A172 (cell line): ENCODE measurements at regions not wholly inside any gene's neighbourhood (a gene's known extent, or its start where the extent isn't known, plus 50 kb on each side); places are given as distances from the start of the nearest gene placed in this dataset.
"Not testable (repeated sequence)": the region's sequence is repeated elsewhere in the genome, so short reads cannot be mapped to it uniquely, and the experiment has no call there.

Experiments used
- DNase-seq: peaks from one replicate; pipeline ENCODE4 v3.0.0-alpha.2; 2015; ENCODE audit warnings: low spot score

DNA sequence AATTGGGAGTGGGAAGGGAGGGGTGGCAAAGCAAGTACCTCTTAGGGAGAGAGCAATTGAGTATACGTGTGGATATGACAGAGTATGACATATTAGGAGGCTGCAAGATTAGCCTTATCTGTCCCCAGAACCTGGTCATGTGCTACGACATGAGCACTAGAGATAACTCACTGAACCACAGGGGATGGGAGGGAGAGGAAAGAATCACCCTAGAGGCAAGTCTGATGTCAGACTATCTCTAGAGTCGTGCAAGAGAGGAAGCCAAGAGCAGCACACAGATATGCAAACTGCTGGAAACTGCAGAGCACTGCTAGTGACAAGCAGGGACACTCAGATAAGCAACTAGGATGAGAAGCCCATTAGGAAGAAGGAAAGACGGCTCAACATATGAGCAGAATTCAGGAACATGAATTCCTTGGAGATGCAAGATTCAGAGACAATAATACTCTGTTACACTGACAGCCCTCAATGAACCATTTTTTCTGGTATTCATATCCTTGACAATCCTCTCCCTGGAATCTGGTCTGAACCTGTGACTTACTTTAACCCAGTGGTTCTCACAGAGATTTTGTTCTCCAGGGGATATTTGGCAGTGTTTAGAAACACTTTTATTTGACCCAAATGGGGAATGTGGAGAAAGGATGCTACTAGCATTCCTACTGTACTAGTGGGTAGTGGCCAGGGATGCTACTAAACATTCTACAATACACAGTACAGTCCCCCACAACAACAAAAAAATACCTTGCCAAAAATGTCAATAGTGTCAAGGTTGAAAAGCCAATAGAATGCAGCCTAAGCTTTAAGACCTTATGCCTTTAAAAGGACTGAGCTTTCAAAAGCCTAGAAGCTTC lies 84.0 kb upstream of the BMP2K start:
- DNase-seq = no peak

DNA sequence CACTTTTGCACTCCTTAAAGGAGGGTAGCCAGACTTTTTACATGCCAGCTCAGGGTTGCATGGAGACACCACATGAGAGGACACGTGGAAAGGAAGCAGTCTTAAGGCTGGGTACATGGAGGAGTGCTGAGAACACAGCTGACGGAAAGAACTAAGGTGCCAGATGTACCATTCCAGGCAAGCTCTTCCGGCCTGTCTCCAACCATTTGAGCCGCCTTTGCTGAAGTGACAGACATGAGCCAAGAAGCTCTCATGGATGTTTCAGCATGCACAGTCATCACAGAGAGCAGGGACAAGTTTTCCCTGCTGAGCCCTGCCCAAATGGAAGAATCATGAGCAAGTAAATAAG lies 83.4 kb upstream of the BMP2K start:
- no peak for DNase-seq

DNA sequence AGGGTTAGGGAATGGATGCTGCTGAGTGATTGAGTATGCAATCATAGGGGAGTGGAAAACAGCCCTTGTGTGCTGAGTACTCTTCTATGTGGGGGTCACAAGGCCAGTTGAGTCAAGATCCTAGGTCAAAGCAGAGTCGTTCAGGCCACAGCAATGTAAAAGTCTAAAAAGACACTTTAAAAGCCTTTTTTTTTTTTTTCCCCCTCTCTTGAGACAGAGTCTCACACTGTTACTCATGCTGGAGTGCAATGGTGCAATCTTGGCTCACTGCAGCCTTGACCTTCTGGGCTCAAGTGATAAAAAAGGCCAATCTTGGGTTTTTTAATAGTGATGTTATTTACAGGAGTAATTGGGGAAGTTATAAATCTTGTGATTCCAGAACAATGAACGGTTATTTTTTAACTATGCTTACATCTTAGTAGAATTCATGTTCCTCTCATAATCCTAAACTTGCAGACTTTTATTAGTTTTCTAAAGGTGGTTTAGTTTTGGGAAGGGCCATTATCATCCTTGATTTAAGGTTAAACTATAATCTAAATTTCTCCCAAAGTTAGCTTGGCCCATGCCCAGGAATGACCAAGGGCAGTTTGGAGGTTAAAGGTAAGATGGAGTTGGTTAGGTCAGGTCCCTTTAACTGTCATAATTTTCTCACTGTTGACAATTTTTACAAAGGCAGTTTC lies 82.2 kb upstream of the BMP2K start:
- no peak for DNase-seq

DNA sequence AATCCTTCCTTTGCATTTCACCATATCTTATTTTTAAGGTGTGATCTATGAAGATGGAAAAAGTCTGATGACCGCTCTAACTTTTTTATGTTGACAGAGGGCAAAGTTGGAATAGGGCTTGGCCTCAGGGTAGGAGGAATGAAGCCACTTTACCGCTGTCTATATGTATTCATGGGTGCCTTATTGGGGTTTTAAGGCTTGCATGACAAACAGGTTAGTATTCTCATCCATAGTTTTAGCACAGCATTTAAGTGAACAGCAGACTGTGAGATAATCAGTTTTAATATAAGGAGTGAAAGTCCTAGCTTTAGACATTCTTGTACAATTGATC lies 81.7 kb upstream of the BMP2K start:
- DNase-seq = no peak

DNA sequence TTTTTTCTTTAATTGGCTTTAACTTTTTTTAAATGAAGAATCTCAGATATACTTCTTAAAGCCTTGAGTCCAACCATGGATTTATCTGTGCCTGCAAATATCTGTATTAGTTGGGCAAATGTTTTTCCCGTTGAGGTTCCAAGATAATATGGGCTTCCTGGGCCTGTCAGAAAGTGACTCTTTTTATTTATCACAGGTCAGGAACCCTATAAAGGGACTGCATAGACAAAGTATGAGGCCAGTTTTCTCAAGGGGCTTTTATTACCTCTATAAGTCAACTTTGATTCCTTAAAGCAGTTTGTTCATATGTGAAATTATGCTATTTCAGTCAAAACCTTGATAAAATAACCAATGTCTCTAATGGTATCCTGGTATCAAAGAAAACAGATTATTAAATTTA lies 80.2 kb upstream of the BMP2K start:
- DNase-seq = no peak

DNA sequence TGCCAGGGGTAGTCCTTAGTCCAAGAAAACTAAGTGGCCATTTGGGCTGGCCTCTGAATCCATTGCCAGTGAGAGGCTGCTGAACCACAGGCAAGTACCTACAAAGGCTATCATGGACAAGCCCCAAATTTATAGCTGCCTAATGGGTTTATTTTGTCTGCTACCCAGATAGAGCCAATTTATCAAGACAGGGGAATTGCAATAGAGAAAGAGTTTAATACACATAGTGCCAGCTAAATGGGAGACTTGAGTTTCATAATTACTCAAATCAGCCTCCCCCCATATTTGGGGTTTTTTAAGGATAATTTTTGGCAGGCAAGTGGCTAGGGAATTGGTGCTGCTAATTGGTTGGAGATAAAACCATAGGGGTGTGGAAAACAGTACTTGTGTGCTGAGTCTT lies 73.1 kb upstream of the BMP2K start:
- no peak for DNase-seq

DNA sequence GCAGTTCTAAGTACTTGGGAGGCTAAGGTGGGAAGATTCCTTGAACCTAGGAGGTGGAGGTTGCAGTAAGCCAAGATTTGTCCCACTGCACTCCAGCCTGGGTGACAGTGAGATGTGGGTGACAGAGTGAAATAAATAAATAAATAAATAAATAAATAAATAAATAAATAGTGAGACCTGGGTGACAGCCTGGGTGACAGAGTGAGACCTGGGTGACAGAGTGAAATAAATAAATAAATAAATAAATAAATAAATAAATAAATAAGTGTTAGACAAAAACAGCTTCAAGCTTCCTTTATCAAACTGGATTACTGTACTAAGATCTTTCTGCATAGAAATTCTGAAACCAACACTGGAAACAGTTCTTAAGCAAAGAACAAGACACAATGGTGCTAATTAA lies 71.8 kb upstream of the BMP2K start:
- no peak for DNase-seq

DNA sequence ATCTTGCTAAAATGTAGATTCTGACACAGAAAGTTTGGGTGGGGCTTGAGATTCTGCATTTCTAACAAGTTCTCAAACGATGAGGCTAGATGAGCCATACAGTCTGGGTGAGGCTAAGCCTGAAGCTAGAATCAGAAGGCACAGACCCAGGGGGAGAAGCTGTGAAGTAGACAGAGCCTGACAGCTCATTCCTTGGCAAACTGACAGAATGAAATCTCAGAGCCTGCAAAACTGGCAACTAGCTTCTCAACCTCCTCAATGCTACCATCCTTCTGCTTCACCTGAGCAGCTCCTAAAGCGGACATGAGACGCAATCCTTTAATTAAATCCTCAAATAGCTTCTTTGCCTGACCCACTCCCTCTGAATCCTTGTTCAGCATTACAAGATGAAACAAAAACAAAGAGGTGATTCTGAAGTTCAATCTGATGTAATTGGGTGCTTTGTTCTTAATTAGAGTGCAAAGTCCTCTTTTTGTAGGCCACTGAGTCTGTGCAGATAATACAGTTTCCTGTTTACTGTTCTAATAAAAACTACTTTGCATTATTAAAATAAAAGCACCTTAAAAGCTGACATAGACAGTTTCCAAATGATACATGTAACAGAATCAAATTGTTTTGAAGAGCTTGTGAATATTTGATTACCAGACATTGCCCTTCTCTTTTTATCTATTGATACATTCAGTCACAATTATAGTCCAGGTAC lies 71.0 kb upstream of the BMP2K start:
- peak; percentile 19 for DNase-seq

DNA sequence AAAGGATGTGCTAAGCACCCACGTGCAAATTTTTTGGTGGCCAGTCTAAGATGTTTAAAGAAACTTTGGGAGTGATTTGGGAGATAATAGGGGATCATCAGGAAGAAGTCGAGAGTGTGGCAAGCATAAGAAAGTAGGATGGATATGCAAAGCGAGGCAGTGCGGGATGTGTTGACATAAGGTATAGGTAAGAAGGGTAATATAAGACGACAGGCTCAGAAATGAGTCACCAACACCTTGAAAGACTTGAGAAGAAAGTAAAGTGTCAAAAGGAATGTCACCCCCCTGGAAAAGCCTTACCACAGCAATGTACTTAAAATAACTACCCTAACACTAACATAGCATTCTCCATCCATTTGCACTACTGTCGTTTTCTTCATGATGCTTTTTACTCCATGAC lies 69.8 kb upstream of the BMP2K start:
- no peak for DNase-seq

DNA sequence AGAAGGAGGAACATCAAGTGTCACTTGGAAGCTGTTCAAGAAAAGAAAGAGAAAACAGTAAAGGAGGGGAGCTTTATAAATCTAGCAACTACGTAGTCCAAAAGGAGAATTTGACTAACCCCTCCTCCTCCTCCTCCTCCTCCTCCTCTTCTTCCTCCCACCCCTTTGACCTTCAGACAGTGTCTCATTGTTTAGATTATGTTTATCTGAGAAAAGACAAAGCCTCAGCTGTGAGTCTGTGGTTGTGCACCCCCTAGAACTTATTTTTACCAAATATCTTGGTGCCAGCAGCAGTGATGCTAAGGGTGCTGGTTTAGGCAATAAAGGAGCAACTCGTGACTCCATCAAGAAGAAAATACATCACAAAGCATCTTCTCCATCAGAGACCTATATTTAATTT lies 68.9 kb upstream of the BMP2K start:
- no peak for DNase-seq

DNA sequence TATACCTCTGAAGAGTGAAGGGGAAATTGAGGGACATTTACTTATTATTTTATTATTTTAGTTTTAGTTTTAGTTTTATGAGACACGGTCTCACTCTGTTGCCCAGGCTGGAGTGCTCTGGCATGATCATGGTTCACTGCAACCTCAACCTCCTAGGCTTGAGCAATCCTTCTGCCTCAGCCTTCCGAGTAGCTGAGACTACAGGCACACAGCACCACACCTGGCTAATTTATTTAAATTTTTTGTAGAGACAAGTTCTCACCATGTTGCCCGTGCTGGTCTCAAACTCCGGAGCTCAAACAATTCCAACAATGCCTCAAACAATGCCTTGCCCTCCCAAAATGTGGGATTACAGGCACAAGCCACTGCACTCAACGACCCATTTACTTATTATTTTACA lies 68.4 kb upstream of the BMP2K start:
- no peak for DNase-seq

DNA sequence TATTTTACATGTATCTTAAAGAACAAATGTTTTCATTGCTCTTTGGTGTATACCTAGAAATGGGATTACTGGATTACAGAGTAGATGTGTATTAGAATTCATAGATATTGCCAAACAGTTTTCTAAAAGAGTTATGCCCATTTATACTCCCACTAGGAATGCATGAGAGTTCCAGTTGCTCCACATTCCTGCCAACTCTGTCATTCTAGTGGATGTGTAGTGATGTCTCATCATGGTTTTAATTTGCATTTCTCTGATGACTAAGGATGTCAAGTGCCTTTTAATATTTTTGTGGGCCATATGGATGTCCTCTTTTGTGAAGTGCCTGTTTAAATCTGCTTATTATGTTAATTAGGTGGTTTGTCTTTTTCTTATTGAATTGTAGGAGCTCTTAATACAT lies 65.6 kb upstream of the BMP2K start:
- peak; percentile 2 for DNase-seq

DNA sequence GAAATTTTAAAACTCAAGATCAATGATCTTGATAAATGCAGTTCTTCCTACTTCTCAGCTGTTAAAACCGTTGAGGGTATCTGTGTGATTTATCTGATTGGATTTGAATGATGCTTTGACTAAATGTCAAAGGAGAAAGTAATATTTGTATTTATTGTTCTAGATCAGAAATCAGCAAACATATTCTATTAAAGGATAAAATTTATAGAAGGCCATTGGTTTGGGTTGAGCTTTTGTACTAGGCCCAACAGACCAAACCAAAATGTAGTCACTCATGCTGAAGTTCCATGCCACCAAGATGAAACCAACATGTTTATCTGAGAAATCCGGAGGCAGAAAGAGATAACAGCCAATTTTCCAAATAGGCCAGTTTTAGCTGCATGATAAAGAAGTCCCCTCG lies 64.5 kb upstream of the BMP2K start:
- no peak for DNase-seq

DNA sequence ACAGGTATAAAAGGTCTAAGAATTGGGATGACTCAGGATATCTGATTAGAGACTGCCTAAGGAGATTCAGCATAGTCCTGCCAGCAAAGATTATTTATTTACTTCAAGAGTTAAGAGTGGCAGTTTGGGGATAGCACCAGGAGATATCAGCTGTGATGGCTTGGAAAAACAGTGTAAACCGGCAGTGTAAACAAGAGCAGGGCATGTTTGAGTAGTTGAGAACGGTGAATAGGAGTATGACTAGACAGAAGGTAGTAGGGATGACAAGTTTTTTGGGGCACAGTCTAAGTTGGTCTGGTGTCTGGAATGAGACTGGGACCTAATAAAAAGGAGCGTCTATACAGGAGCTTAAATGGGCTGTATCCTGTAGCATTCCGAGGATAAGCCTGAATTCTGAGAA lies 61.6 kb upstream of the BMP2K start:
- DNase-seq = not testable (repeated sequence)

DNA sequence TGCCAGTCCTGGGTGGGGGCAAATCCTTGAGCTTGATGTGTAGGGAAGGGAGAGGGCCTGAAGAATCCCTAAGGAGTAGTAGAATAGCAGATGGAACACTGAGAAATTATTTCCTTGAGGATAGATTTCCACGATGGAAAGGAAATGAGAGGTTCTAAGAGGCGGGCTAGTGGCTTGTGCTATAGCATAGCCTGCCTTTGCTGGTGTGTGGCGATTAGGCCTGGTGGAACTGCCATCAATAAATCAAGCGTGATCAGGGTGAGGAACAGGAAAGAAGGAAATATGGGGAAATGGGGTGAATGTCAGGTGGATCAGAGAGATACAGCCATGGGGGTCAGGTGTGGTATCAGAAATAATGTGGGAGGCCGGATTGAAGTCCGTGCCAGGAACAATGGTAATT lies 60.8 kb upstream of the BMP2K start:
- not testable (repeated sequence) for DNase-seq

DNA sequence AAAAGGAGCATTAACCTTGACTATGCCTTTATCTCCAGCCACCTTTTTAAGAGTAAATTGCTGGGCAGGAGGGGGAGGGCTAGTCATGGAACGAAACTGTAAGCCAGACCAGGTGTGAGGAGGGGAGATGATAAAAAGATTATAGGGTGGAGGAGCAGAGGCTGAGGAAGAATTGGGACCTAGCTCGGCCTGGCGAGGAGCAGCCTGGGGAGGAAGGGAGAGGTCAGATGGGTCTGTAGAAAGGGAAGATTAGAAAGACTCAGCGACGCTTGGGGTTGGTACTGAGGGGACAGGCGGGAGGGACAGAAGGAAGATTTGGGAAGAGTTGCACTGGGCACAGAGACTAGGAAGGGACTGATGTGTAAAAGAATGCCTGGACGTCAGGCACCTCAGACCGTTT lies 58.4 kb upstream of the BMP2K start:
- not testable (repeated sequence) for DNase-seq

DNA sequence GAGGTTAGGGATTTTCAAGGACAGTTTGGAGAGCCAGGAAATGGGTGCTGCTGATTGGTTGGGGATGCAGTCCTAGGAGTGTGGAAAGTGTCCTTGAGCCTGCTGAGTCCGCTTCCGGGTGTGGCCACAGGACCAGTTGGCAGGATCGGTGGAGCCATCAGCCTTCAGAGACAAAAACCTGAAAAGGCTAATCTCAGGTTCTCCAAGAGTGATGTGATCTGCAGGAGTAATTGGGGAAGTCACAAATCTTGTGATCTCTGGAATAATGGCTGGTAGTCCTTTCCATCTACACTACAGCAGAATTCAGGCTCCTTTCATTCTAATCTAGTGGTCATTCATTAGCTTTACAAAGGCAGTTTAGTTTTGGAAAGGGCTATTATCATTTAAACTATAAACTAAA lies 55.9 kb upstream of the BMP2K start:
- DNase-seq = no peak

DNA sequence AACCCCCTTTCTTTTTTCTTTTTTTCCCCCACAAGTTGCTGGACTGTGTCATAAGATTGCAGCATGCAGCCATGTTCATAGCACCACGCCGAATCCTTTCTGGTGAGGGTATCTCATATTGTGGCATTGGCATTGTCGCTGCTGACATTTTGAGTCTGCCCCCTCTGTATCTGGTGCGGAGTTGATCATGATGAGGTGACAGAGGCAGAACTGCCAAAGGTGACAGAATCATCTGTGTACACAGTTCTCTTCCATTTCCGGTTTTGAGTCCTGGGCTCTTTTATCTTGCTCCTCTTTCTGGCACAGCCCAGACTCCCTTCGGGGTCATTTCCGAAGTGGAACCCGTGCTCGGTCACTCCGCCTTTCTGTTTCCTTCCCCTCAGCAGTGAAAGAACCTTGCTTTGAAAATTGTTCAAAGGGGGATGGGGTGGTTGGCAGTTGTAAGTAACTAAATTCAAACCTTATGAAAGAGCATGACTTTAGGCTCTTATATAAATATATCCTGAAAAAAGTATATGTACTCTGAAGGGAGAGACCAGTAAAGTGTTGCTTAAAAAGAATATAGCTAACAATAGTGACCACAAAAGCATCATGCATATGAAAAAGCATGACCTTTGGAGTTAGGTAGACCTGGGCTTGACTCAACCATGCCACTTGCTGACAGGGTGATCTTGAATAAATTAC lies 55.0 kb upstream of the BMP2K start:
- DNase-seq = no peak

DNA sequence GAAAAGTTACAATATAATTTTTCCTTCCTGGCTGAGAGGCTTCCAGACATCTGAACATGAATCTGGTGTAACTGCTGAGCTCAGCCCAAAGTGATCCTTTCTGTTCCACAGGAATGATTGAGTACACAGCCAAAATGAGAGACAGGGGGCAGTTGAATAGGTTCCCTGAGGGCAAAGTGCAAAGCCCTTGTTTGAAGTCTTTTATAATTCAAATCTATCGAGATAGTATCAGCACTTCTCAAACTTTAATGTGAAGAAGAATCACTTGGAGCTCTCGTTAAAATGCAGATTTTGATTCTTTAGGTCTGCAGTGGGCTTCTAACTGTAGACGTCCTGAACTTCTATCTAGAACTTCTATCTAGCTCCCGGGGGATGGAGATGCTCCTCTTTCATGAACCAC lies 54.4 kb upstream of the BMP2K start:
- DNase-seq = no peak

DNA sequence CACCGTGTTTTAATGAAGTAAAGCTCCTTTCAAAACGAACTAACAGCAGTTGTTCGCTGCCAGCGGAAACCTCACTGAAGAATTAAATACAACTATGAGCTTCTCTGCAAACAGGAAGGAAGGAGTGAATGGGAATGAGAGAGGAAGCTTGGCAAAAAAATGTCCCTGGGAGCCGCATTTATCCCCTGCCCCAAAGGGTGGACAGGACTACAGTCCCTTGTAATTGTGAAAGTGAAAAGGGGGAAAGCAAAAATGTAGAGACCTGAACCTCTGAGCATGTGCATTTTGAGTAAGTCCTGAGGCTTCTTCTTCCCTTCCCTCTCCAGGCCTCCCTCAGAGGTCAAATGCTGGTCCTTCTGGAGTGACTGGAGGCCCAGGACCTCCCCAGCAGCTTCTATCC lies 53.8 kb upstream of the BMP2K start:
- no peak for DNase-seq

DNA sequence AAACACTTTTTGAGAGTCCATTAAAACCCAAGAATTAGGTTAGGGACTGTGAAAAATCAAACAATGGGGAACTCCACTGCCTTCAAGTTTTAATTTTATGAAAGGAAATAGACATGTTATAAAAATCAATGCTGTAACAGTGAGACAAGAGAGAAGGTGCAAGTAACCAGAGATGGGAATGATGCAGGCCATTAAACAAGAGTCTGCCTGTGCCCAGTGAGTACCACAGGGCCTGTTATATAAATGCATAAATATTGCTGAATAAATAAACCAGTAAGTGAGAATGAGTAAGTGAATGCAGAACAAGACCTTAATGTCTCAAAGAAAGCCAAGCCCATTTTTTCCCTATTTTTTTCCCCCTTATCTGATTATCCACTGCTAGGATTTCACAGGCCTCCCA lies 53.3 kb upstream of the BMP2K start:
- no peak for DNase-seq
